Esophagus muscularis mucosa (tissue), 4 donors: ENCODE measurements at regions not wholly inside any gene's neighbourhood (a gene's known extent, or its start where the extent isn't known, plus 50 kb on each side); places are given as distances from the start of the nearest gene placed in this dataset.

ENCODE experiments used
- DNase-seq: peaks from one replicate; pipeline ENCODE4 v3.0.0-alpha.2; 2017; ENCODE audit errors: extremely low spot score
- H3K27ac ChIP-seq, 4 donors: fragments of 200-600 bp; sonication (generic); replicated peaks in 1 of 4; 1 replicate in 3 of 4; 2 replicates in 1 of 4; pipeline ENCODE4 v1.5.1; 2016 to 2019; ENCODE audit warnings: mild to moderate bottlenecking in 1 of 4
- H3K27me3 ChIP-seq, 4 donors: fragments of 200-600 bp; sonication (generic); one replicate each; pipeline versions ENCODE4 v1.5.1 to v1.6.0; 2016 to 2019
- H3K36me3 ChIP-seq, 4 donors: fragments of 200-600 bp; sonication (generic); one replicate each; pipeline ENCODE4 v1.5.1; 2016 to 2019
- H3K4me1 ChIP-seq, 4 donors: fragments of 200-600 bp; sonication (generic); one replicate each; pipeline ENCODE4 v1.5.1; 2016 to 2019
- H3K4me3 ChIP-seq, 4 donors: fragments of 200-600 bp; sonication (generic); 1 replicate in 2 of 4; 2 replicates in 2 of 4; pipeline ENCODE4 v1.5.1; 2016 to 2019; ENCODE audit warnings: mild to moderate bottlenecking in 4 of 4, moderate library complexity in 1 of 4
- H3K9me3 ChIP-seq, 4 donors: fragments of 200-600 bp; sonication (generic); 1 replicate in 3 of 4; 2 replicates in 1 of 4; pipeline ENCODE4 v1.5.1; 2016 to 2019
- CTCF ChIP-seq, 3 experiments: fragments of 200-600 bp in 2 of 3; fragments of 450-650 bp in 1 of 3; sonication (generic) in 2 of 3; IDR thresholded peaks; one replicate each; pipeline ENCODE4 v1.5.1; 2017 to 2019; ENCODE audit warnings: antibody characterized with exemption in 3 of 3, mild to moderate bottlenecking in 2 of 3, moderate library complexity in 1 of 3
- EP300 ChIP-seq: sonication (generic); formaldehyde crosslinking; IDR thresholded peaks from one replicate; pipeline ENCODE4 v1.6.1; 2017; ENCODE audit warnings: antibody characterized with exemption
- POLR2A ChIP-seq: fragments of 450-650 bp; IDR thresholded peaks from one replicate; pipeline ENCODE4 v1.6.1; 2017; ENCODE audit warnings: antibody characterized with exemption, moderate library complexity, mild to moderate bottlenecking, low read depth
- POLR2AphosphoS5 ChIP-seq, 2 donors: sonication (generic); formaldehyde crosslinking; IDR thresholded peaks; one replicate each; pipeline ENCODE4 v1.6.1; 2017; ENCODE audit warnings: antibody characterized with exemption in 2 of 2
- WGBS: methylation state at CpG from one replicate; pipeline ENCODE4 v1.1.5; 2018; 5-methylcytosine and 5-hydroxymethylcytosine counted together
- intact Hi-C: fragments of 100-400 bp; cut with DNase I; formaldehyde crosslinking; loops from one replicate; pipeline ENCODE4 v1.15.1; 2023

GRCh38 chr1:195941314-195941713 is 666.9 kb downstream of the KCNT2 start:
- Histone ChIP-seq H3K4me3 (no peak overlapping the region), H3K4me1 (no peaks in the 10 kb centered on the region), H3K36me3 (no peaks in the 10 kb centered on the region), H3K27me3 (no peaks in the 10 kb centered on the region), H3K9me3 (no peaks in the 10 kb centered on the region), H3K27ac (no peak overlapping the region)
- TF ChIP-seq POLR2A: no peak
- no peak for TF ChIP-seq EP300
- no peak for TF ChIP-seq CTCF (IDR thresholded peaks at IDR 0.05)
- TF ChIP-seq POLR2AphosphoS5 (IDR thresholded peaks at IDR 0.05): no peak
- WGBS: 89% methylated on average over 1 of the region's 1 CpG
- intact Hi-C loops: no loop called here
- no peak for DNase-seq

DNA sequence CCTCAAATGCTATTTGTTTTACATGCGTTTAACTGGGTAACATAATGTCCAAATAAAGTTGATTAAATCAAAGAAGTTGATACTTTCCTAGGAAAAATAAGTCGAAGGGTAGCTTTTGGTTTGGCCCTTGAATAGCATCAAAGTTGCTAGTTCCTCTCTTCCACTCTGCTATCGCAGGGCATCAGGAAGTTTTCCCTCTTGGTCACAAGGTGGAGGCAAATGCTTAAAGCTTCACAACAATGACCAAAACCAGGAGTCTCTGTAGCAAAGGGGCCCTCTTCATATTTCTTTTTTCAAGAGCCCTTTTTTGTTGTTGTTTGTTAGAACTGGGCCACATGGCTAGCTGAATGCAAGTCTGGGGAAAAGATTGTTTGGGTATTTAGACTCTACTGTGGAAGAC is 668.4 kb downstream of the KCNT2 start:
- Histone ChIP-seq H3K27me3 (no peaks in the 10 kb centered on the region), H3K4me3 (no peak overlapping the region), H3K27ac (no peak overlapping the region), H3K9me3 (no peaks in the 10 kb centered on the region), H3K4me1 (no peaks in the 10 kb centered on the region), H3K36me3 (no peaks in the 10 kb centered on the region)
- no peak for DNase-seq
- intact Hi-C loops: no loop called here
- TF ChIP-seq EP300 (no peak), CTCF (IDR thresholded peaks at IDR 0.05) (no peak), POLR2AphosphoS5 (IDR thresholded peaks at IDR 0.05) (no peak), POLR2A (no peak)
- WGBS: 87% methylated on average over 3 of the region's 3 CpGs

GRCh38 chr1:195934817-195935553 is 673.3 kb downstream of the KCNT2 start:
- H3K36me3 ChIP-seq: no peaks in the 10 kb centered on the region
- no peak overlapping the region for H3K27ac ChIP-seq
- H3K4me1 ChIP-seq: no peaks in the 10 kb centered on the region
- intact Hi-C loops: no loop called here
- no peak overlapping the region for H3K4me3 ChIP-seq
- H3K27me3 ChIP-seq: no peaks in the 10 kb centered on the region
- DNase-seq: no peak
- no peaks in the 10 kb centered on the region for H3K9me3 ChIP-seq
- 74% methylated on average over 10 of the region's 10 CpGs for WGBS
- TF ChIP-seq CTCF (IDR thresholded peaks at IDR 0.05): no peak
- no peak for TF ChIP-seq POLR2A
- TF ChIP-seq EP300: no peak
- TF ChIP-seq POLR2AphosphoS5 (IDR thresholded peaks at IDR 0.05): no peak

- intact Hi-C loops: no loop called here
- no peaks in the 10 kb centered on the region for H3K9me3 ChIP-seq
- no peak overlapping the region for H3K4me3 ChIP-seq
- H3K27ac ChIP-seq: no peak overlapping the region
- WGBS: 56% methylated on average over 1 of the region's 1 CpG
- no peak for TF ChIP-seq CTCF (IDR thresholded peaks at IDR 0.05)
- TF ChIP-seq POLR2A: no peak
- no peak for TF ChIP-seq EP300
- TF ChIP-seq POLR2AphosphoS5 (IDR thresholded peaks at IDR 0.05): no peak
- H3K27me3 ChIP-seq: no peaks in the 10 kb centered on the region
- H3K4me1 ChIP-seq: no peaks in the 10 kb centered on the region
- no peaks in the 10 kb centered on the region for H3K36me3 ChIP-seq
- no peak for DNase-seq
These were observed 674.4 kb downstream of the KCNT2 start for GRCh38 chr1:195933835-195934234.

DNA sequence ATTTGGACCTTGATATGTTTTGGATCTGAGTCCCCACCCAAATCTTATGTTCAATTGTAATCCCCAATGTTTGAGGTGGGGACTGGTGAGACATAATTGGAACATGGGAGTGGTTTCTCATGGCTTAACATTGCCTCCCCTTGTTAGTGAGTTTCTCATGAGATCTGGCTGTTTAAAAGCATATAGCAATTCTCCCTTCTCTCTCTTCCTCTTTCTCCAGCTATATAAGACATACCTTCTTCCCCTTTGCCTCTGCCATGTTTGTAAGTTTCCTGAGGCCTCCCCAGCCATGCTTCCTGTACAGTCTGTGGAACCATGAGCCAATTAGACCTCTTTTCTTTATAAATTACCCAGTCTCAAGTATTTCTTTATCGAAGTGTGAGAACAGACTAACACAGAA is 692.4 kb downstream of the KCNT2 start:
- DNase-seq: no peak
- TF ChIP-seq EP300: no peak
- no peak for TF ChIP-seq POLR2A
- no peak for TF ChIP-seq CTCF (IDR thresholded peaks at IDR 0.05)
- TF ChIP-seq POLR2AphosphoS5 (IDR thresholded peaks at IDR 0.05): no peak
- Histone ChIP-seq H3K4me1 (no peaks in the 10 kb centered on the region), H3K4me3 (no peak overlapping the region), H3K9me3 (peaks cover 0 to 11% (median 3%) of the 10 kb centered on the region in 4 donors), H3K36me3 (no peaks in the 10 kb centered on the region), H3K27me3 (no peaks in the 10 kb centered on the region), H3K27ac (no peak overlapping the region)
- intact Hi-C loops: no loop called here
- 100% methylated on average over 1 of the region's 1 CpG for WGBS
